ENCODE measurements at regions not wholly inside any gene's neighbourhood (a gene's known extent, or its start where the extent isn't known, plus 50 kb on each side); places are given as distances from the start of the nearest gene placed in this dataset.

- Histone ChIP-seq H3K4me3 (ENCODE audit: low read length) (no peak overlapping the region), H3K9me3 (ENCODE audit: control insufficient read depth, insufficient read depth, low read length) (peaks cover 3% of the 10 kb centered on the region; the same call in 1 of the 2 replicates), H3K36me3 (ENCODE audit: control insufficient read depth, low read length) (no peaks in the 10 kb centered on the region), H3K4me2 (ENCODE audit: low read length) (no peak overlapping the region), H4K20me1 (ENCODE audit: control insufficient read depth, insufficient read depth, low read depth, low read length) (no peaks in the 10 kb centered on the region), H3K27me3 (ENCODE audit: control insufficient read depth, low read length) (no peaks in the 10 kb centered on the region), H3K9me2 (replicated peaks; ENCODE audit: control insufficient read depth, low read length) (no peaks in the 10 kb centered on the region), H3F3A (ENCODE audit: control insufficient read depth, insufficient read depth) (no peaks in the 10 kb centered on the region), H3K79me2 (ENCODE audit: control insufficient read depth, low read length) (no peaks in the 10 kb centered on the region), H3K27ac (ENCODE audit: low read depth, low read length) (no peak overlapping the region), H3K4me1 (ENCODE audit: control insufficient read depth, low read length) (no peaks in the 10 kb centered on the region)
- TF ChIP-seq CTCF (IDR thresholded peaks at IDR 0.05; ENCODE audit: low read depth, low read length, poor library complexity, severe bottlenecking) (no peak), EZH2phosphoT487 (IDR thresholded peaks at IDR 0.05; ENCODE audit: borderline replicate concordance, low read length) (no peak)
These were observed 574.4 kb upstream of the KLF12 start for GRCh38 chr13:74708629-74709028.

GRCh38 chr13:74707291-74707690, 573.1 kb upstream of the KLF12 start:
- peaks cover 3% of the 10 kb centered on the region; the same call in 1 of the 2 replicates for H3K9me3 ChIP-seq (ENCODE audit: control insufficient read depth, insufficient read depth, low read length)
- no peak overlapping the region for H3K4me2 ChIP-seq (ENCODE audit: low read length)
- no peaks in the 10 kb centered on the region for H3K27me3 ChIP-seq (ENCODE audit: control insufficient read depth, low read length)
- H3K4me1 ChIP-seq (ENCODE audit: control insufficient read depth, low read length), result no peaks in the 10 kb centered on the region
- H3K27ac ChIP-seq (ENCODE audit: low read depth, low read length), result no peak overlapping the region
- H3F3A ChIP-seq (ENCODE audit: control insufficient read depth, insufficient read depth), result no peaks in the 10 kb centered on the region
- H3K4me3 ChIP-seq (ENCODE audit: low read length), result no peak overlapping the region
- no peaks in the 10 kb centered on the region for H4K20me1 ChIP-seq (ENCODE audit: control insufficient read depth, insufficient read depth, low read depth, low read length)
- H3K36me3 ChIP-seq (ENCODE audit: control insufficient read depth, low read length), result no peaks in the 10 kb centered on the region
- no peaks in the 10 kb centered on the region for H3K9me2 ChIP-seq (replicated peaks; ENCODE audit: control insufficient read depth, low read length)
- TF ChIP-seq CTCF (IDR thresholded peaks at IDR 0.05; ENCODE audit: low read depth, low read length, poor library complexity, severe bottlenecking), result no peak
- TF ChIP-seq EZH2phosphoT487 (IDR thresholded peaks at IDR 0.05; ENCODE audit: borderline replicate concordance, low read length), result no peak
- no peaks in the 10 kb centered on the region for H3K79me2 ChIP-seq (ENCODE audit: control insufficient read depth, low read length)

- no peak for TF ChIP-seq EZH2phosphoT487 (IDR thresholded peaks at IDR 0.05; ENCODE audit: borderline replicate concordance, low read length)
- TF ChIP-seq CTCF (IDR thresholded peaks at IDR 0.05; ENCODE audit: low read depth, low read length, poor library complexity, severe bottlenecking), result no peak
- no peaks in the 10 kb centered on the region for H3K9me2 ChIP-seq (replicated peaks; ENCODE audit: control insufficient read depth, low read length)
These were observed 572.6 kb upstream of the KLF12 start for GRCh38 chr13:74706801-74707200.

More at GRCh38 chr13:74706801-74707200, 572.6 kb upstream of the KLF12 start:
- no peaks in the 10 kb centered on the region for H3K4me1 ChIP-seq (ENCODE audit: control insufficient read depth, low read length)
- no peaks in the 10 kb centered on the region for H4K20me1 ChIP-seq (ENCODE audit: control insufficient read depth, insufficient read depth, low read depth, low read length)
- H3F3A ChIP-seq (ENCODE audit: control insufficient read depth, insufficient read depth), result no peaks in the 10 kb centered on the region
- peaks cover 3% of the 10 kb centered on the region; the same call in 1 of the 2 replicates for H3K9me3 ChIP-seq (ENCODE audit: control insufficient read depth, insufficient read depth, low read length)
- no peaks in the 10 kb centered on the region for H3K79me2 ChIP-seq (ENCODE audit: control insufficient read depth, low read length)
- no peak overlapping the region for H3K4me3 ChIP-seq (ENCODE audit: low read length)
- no peak overlapping the region for H3K4me2 ChIP-seq (ENCODE audit: low read length)
- H3K27me3 ChIP-seq (ENCODE audit: control insufficient read depth, low read length), result no peaks in the 10 kb centered on the region
- no peak overlapping the region for H3K27ac ChIP-seq (ENCODE audit: low read depth, low read length)
- H3K36me3 ChIP-seq (ENCODE audit: control insufficient read depth, low read length), result no peaks in the 10 kb centered on the region
